HEK293 (cell line): ENCODE measurements at regions not wholly inside any gene's neighbourhood (a gene's known extent, or its start where the extent isn't known, plus 50 kb on each side); places are given as distances from the start of the nearest gene placed in this dataset.

Source experiments
- CTCF ChIA-PET: fragments of 350-600 bp; formaldehyde crosslinking; extraction: SDS; loops from one replicate; lab custom pipeline; 2021; ENCODE audit warnings: antibody characterized with exemption; lab: Yijun Ruan, JAX
- POLR2A ChIA-PET: fragments of 300-600 bp; formaldehyde crosslinking; extraction: SDS; loops from one replicate; lab custom pipeline; 2020; ENCODE audit warnings: antibody characterized with exemption, inconsistent platforms; lab: Yijun Ruan, JAX
- H3K27ac ChIP-seq: fragments of 200-500 bp; sonication (Bioruptor generic); 2 replicates; pipeline ENCODE4 v1.5.1; 2014; ENCODE audit warnings: low read depth, low read length, control low read depth, inconsistent platforms; ENCODE audit errors: extremely low read depth
- H3K36me3 ChIP-seq, 2 experiments: fragments of 200-500 bp in 1 of 2; sonication (Bioruptor generic) in 1 of 2; 1 replicate in 1 of 2; 2 replicates in 1 of 2; pipeline ENCODE4 v1.5.1; 2014 to 2017; ENCODE audit warnings: inconsistent platforms in 2 of 2, low read length in 2 of 2; ENCODE audit not compliant: control insufficient read depth in 2 of 2, insufficient read depth in 1 of 2
- H3K4me1 ChIP-seq: fragments of 200-500 bp; sonication (Bioruptor generic); 2 replicates; pipeline ENCODE4 v1.5.1; 2014; ENCODE audit warnings: mild to moderate bottlenecking, low read length, inconsistent platforms; ENCODE audit not compliant: control insufficient read depth, insufficient read depth
- H3K4me3 ChIP-seq: 2 replicates; pipeline ENCODE4 v1.5.1; 2011; ENCODE audit warnings: low read depth, mild to moderate bottlenecking, control low read depth, low read length, moderate library complexity
- H3K9me3 ChIP-seq: fragments of 200-500 bp; sonication (Bioruptor generic); 2 replicates; pipeline ENCODE4 v1.5.1; 2014; ENCODE audit warnings: low read depth, low read length, inconsistent platforms; ENCODE audit not compliant: control insufficient read depth, insufficient read depth
- ATF2 ChIP-seq: fragments of 450-650 bp; formaldehyde crosslinking; IDR thresholded peaks from 2 replicates; pipeline ENCODE4 v1.5.1; 2016; ENCODE audit warnings: missing biosample characterization, missing genetic modification characterization, low read depth
- GLI2 ChIP-seq: fragments of 450-650 bp; formaldehyde crosslinking; IDR thresholded peaks from 2 replicates; pipeline ENCODE4; 2017; ENCODE audit warnings: missing biosample characterization, missing genetic modification characterization, low read depth, borderline replicate concordance
- HIC1 ChIP-seq: fragments of 450-650 bp; formaldehyde crosslinking; IDR thresholded peaks from 2 replicates; pipeline ENCODE4 v1.5.1; 2016; ENCODE audit warnings: missing biosample characterization, missing genetic modification characterization
- HOXC10 ChIP-seq: sonication (generic); formaldehyde crosslinking; IDR thresholded peaks from 2 replicates; pipeline ENCODE4 v1.8.1; 2023; ENCODE audit warnings: mild to moderate bottlenecking, missing genetic modification reagents
- MEIS1 ChIP-seq: sonication (generic); formaldehyde crosslinking; IDR thresholded peaks from 2 replicates; pipeline ENCODE4 v1.8.1; 2022; ENCODE audit warnings: missing genetic modification reagents, mild to moderate bottlenecking, borderline replicate concordance
- PRDM10 ChIP-seq: fragments of 450-650 bp; formaldehyde crosslinking; IDR thresholded peaks from 2 replicates; pipeline ENCODE4 v1.5.1; 2016; ENCODE audit warnings: missing biosample characterization, missing genetic modification characterization
- SP3 ChIP-seq: fragments of 450-650 bp; formaldehyde crosslinking; IDR thresholded peaks from 2 replicates; pipeline ENCODE4 v1.5.1; 2016; ENCODE audit warnings: missing biosample characterization, missing genetic modification characterization
- YY2 ChIP-seq: fragments of 450-650 bp; formaldehyde crosslinking; IDR thresholded peaks from 2 replicates; pipeline ENCODE4 v1.5.1; 2016; ENCODE audit warnings: missing biosample characterization, missing genetic modification characterization
- ZBTB10 ChIP-seq: fragments of 450-650 bp; formaldehyde crosslinking; IDR thresholded peaks from 2 replicates; pipeline ENCODE4 v1.5.1; 2016; ENCODE audit warnings: missing biosample characterization, missing genetic modification characterization
- ZNF341 ChIP-seq: fragments of 450-650 bp; formaldehyde crosslinking; IDR thresholded peaks from 2 replicates; pipeline ENCODE4; 2016; ENCODE audit warnings: low read depth, missing biosample characterization, missing genetic modification characterization
- ZNF394 ChIP-seq: fragments of 450-650 bp; formaldehyde crosslinking; IDR thresholded peaks from 2 replicates; pipeline ENCODE4 v1.5.1; 2016; ENCODE audit warnings: missing biosample characterization, missing genetic modification characterization, mild to moderate bottlenecking, moderate library complexity, borderline replicate concordance
- ZNF433 ChIP-seq: fragments of 450-650 bp; formaldehyde crosslinking; IDR thresholded peaks from 2 replicates; pipeline ENCODE4 v1.5.1; 2016; ENCODE audit warnings: missing biosample characterization, missing genetic modification characterization, low read depth
- ZNF514 ChIP-seq: fragments of 450-650 bp; formaldehyde crosslinking; IDR thresholded peaks from 2 replicates; pipeline ENCODE4 v1.5.1; 2016; ENCODE audit warnings: missing biosample characterization, missing genetic modification characterization
- ZNF621 ChIP-seq: fragments of 450-650 bp; formaldehyde crosslinking; IDR thresholded peaks from 2 replicates; pipeline ENCODE4 v1.5.1; 2017; ENCODE audit warnings: missing biosample characterization, missing genetic modification characterization
- ZNF654 ChIP-seq: fragments of 450-650 bp; formaldehyde crosslinking; IDR thresholded peaks from 2 replicates; pipeline ENCODE4 v1.5.1; 2016; ENCODE audit warnings: low read depth, missing biosample characterization, missing genetic modification characterization
- ZNF707 ChIP-seq: fragments of 450-650 bp; formaldehyde crosslinking; IDR thresholded peaks from 2 replicates; pipeline ENCODE4 v1.5.1; 2016; ENCODE audit warnings: missing biosample characterization, missing genetic modification characterization
- ZNF791 ChIP-seq: fragments of 450-650 bp; formaldehyde crosslinking; IDR thresholded peaks from 2 replicates; pipeline ENCODE4 v1.5.1; 2016; ENCODE audit warnings: missing biosample characterization, missing genetic modification characterization
- ZNF792 ChIP-seq: fragments of 450-650 bp; formaldehyde crosslinking; IDR thresholded peaks from 2 replicates; pipeline ENCODE4 v1.5.1; 2016; ENCODE audit warnings: missing biosample characterization, missing genetic modification characterization
- ZSCAN18 ChIP-seq: fragments of 450-650 bp; formaldehyde crosslinking; IDR thresholded peaks from 2 replicates; pipeline ENCODE4 v1.5.1; 2016; ENCODE audit warnings: missing biosample characterization, missing genetic modification characterization
- ZSCAN5A ChIP-seq: fragments of 450-650 bp; formaldehyde crosslinking; IDR thresholded peaks from 2 replicates; pipeline ENCODE4 v1.5.1; 2016; ENCODE audit warnings: missing biosample characterization, missing genetic modification characterization

- Histone ChIP-seq H3K9me3 (no peaks in the 10 kb centered on the region), H3K27ac (no peak overlapping the region), H3K36me3 (no peaks in the 10 kb centered on the region), H3K4me3 (no peak overlapping the region), H3K4me1 (no peaks in the 10 kb centered on the region)
- POLR2A ChIA-PET, result no interaction called here
- TF ChIP-seq ZBTB10 (tag by site-specific recombination) (no peak), YY2 (tag by site-specific recombination) (no peak), ZNF394 (no peak), ZNF433 (no peak), ZNF792 (no peak), ZSCAN18 (tag by site-specific recombination) (no peak), PRDM10 (tag by site-specific recombination) (no peak), HIC1 (no peak), SP3 (no peak), ZNF514 (tag by site-specific recombination) (no peak), HOXC10 (CRISPR knock-in tag) (no peak), ZNF707 (tag by site-specific recombination) (no peak), ZNF621 (tag by site-specific recombination) (no peak), ATF2 (tag by site-specific recombination) (no peak), ZSCAN5A (tag by site-specific recombination) (no peak), MEIS1 (CRISPR knock-in tag) (no peak), ZNF654 (no peak), ZNF341 (tag by site-specific recombination) (no peak), ZNF791 (tag by site-specific recombination) (no peak), GLI2 (tag by site-specific recombination) (no peak)
- CTCF ChIA-PET, result no interaction called here
Observed at GRCh38 chr5:110267714-110268113, 458.8 kb downstream of the TMEM232 start.
